ENCODE measurements at regions not wholly inside any gene's neighbourhood (a gene's known extent, or its start where the extent isn't known, plus 50 kb on each side); places are given as distances from the start of the nearest gene placed in this dataset.

GRCh38 chr16:7839568-7839967, 506.9 kb downstream of the RBFOX1 start:
- TF ChIP-seq CTCF (IDR thresholded peaks at IDR 0.05; ENCODE audit: low read length) (no peak), EZH2phosphoT487 (IDR thresholded peaks at IDR 0.05; ENCODE audit: low read length) (no peak)

Data from MM.1S (cell line).